H9 (cell line): ENCODE measurements at regions not wholly inside any gene's neighbourhood (a gene's known extent, or its start where the extent isn't known, plus 50 kb on each side); places are given as distances from the start of the nearest gene placed in this dataset.

Source experiments
- DNase-seq: peaks from one replicate; pipeline ENCODE4 v3.0.0-alpha.2; 2017
- H2AFZ ChIP-seq: one replicate; pipeline ENCODE4 v1.6.1; 2013; ENCODE audit warnings: mild to moderate bottlenecking, low read length, control low read depth, moderate library complexity
- H2AK5ac ChIP-seq: 2 replicates; pipeline ENCODE4 v1.6.1; 2013; ENCODE audit warnings: low read length, control low read depth, mixed read lengths; ENCODE audit not compliant: insufficient read length
- H2BK120ac ChIP-seq: one replicate; pipeline ENCODE4 v1.6.1; 2013; ENCODE audit warnings: low read depth, mild to moderate bottlenecking, low read length, control low read depth, inconsistent platforms; ENCODE audit not compliant: poor library complexity, severe bottlenecking
- H2BK12ac ChIP-seq: 2 replicates; pipeline ENCODE4 v1.6.1; 2013; ENCODE audit warnings: low read length, control low read depth, mixed read lengths, low read depth; ENCODE audit not compliant: insufficient read length
- H2BK15ac ChIP-seq: 2 replicates; pipeline ENCODE4 v1.6.1; 2013; ENCODE audit warnings: low read depth, low read length, control low read depth
- H2BK20ac ChIP-seq: one replicate; pipeline ENCODE4 v1.6.1; 2013; ENCODE audit warnings: low read depth, mild to moderate bottlenecking, low read length, control low read depth, inconsistent platforms; ENCODE audit not compliant: poor library complexity, severe bottlenecking
- H2BK5ac ChIP-seq: 2 replicates; pipeline ENCODE4 v1.6.1; 2013; ENCODE audit warnings: low read length, control low read depth, mixed read lengths; ENCODE audit not compliant: insufficient read length
- H3K14ac ChIP-seq: 2 replicates; pipeline ENCODE4 v1.6.1; 2013; ENCODE audit warnings: low read length, control low read depth; ENCODE audit not compliant: insufficient read depth
- H3K18ac ChIP-seq: 2 replicates; pipeline ENCODE4 v1.6.1; 2013; ENCODE audit warnings: low read depth, mild to moderate bottlenecking, mixed read lengths, low read length, control low read depth; ENCODE audit not compliant: insufficient read length
- H3K23ac ChIP-seq: 2 replicates; pipeline ENCODE4 v1.6.1; 2013; ENCODE audit warnings: low read length, control low read depth, mixed read lengths, low read depth; ENCODE audit not compliant: insufficient read length
- H3K23me2 ChIP-seq: 2 replicates; pipeline ENCODE4 v1.6.1; 2013; ENCODE audit warnings: low read depth, mild to moderate bottlenecking, mixed read lengths, low read length, control low read depth; ENCODE audit not compliant: insufficient read length, poor library complexity, severe bottlenecking
- H3K27ac ChIP-seq: 2 replicates; pipeline ENCODE4 v1.5.1; 2013; ENCODE audit warnings: low read length, control low read depth, mixed read lengths, low read depth; ENCODE audit not compliant: insufficient read length
- H3K27me3 ChIP-seq: 2 replicates; pipeline ENCODE4 v1.6.1; 2013; ENCODE audit warnings: low read length, control low read depth, inconsistent platforms; ENCODE audit not compliant: insufficient read depth
- H3K4ac ChIP-seq: 2 replicates; pipeline ENCODE4 v1.6.1; 2013; ENCODE audit warnings: low read depth, mild to moderate bottlenecking, control low read depth, inconsistent platforms, low read length, moderate library complexity
- H3K4me1 ChIP-seq: 2 replicates; pipeline ENCODE4 v1.6.1; 2013; ENCODE audit warnings: low read length, control low read depth, inconsistent platforms; ENCODE audit not compliant: insufficient read depth
- H3K4me2 ChIP-seq: 2 replicates; pipeline ENCODE4 v1.6.1; 2013; ENCODE audit warnings: low read length, control low read depth, mixed read lengths; ENCODE audit not compliant: insufficient read length, insufficient read depth
- H3K56ac ChIP-seq: 2 replicates; pipeline ENCODE4 v1.6.1; 2013; ENCODE audit warnings: low read depth, mild to moderate bottlenecking, mixed read lengths, low read length, control low read depth; ENCODE audit not compliant: insufficient read length
- H3K79me1 ChIP-seq: 2 replicates; pipeline ENCODE4 v1.6.1; 2013; ENCODE audit warnings: low read depth, mild to moderate bottlenecking, moderate library complexity, low read length, control low read depth, inconsistent platforms; ENCODE audit not compliant: insufficient read depth, poor library complexity, severe bottlenecking
- H3K79me2 ChIP-seq: 2 replicates; pipeline ENCODE4 v1.6.1; 2013; ENCODE audit warnings: low read length, control low read depth, inconsistent platforms; ENCODE audit not compliant: insufficient read depth
- H3K9ac ChIP-seq: 2 replicates; pipeline ENCODE4 v1.6.1; 2013; ENCODE audit warnings: low read length, control low read depth, mixed read lengths; ENCODE audit not compliant: insufficient read length; ENCODE audit errors: extremely low read depth
- H3K9me3 ChIP-seq: one replicate; pipeline ENCODE4 v1.6.1; 2013; ENCODE audit warnings: low read depth, low read length, inconsistent platforms; ENCODE audit not compliant: control insufficient read depth
- H3T11ph ChIP-seq: one replicate; pipeline ENCODE4 v1.6.1; 2013; ENCODE audit warnings: mild to moderate bottlenecking, low read length, control low read depth, inconsistent platforms
- H4K20me1 ChIP-seq: one replicate; pipeline ENCODE4 v1.6.1; 2013; ENCODE audit not compliant: control insufficient read depth, insufficient read length, insufficient read depth
- H4K5ac ChIP-seq: 2 replicates; pipeline ENCODE4 v1.6.1; 2013; ENCODE audit warnings: low read depth, mild to moderate bottlenecking, mixed read lengths, low read length, control low read depth; ENCODE audit not compliant: insufficient read length
- H4K8ac ChIP-seq: replicated peaks from 2 replicates; pipeline ENCODE4 v1.6.1; 2013; ENCODE audit warnings: low read length, control low read depth, mixed read lengths, low read depth; ENCODE audit not compliant: insufficient read length
- H4K91ac ChIP-seq: 2 replicates; pipeline ENCODE4 v1.6.1; 2013; ENCODE audit warnings: low read depth, mild to moderate bottlenecking, moderate library complexity, mixed read lengths, low read length, control low read depth; ENCODE audit not compliant: insufficient read length
- H3K27ac Mint-ChIP-seq, 3 experiments: 2 replicates in 2 of 3; 3 replicates in 1 of 3; pipeline ENCODE4 v1.8.0; 2020 to 2021; ENCODE audit warnings: mixed read lengths in 3 of 3, mild to moderate bottlenecking in 1 of 3, moderate library complexity in 1 of 3
- H3K27me3 Mint-ChIP-seq: 2 replicates; pipeline ENCODE4 v1.8.0; 2021; ENCODE audit warnings: low read depth, mild to moderate bottlenecking, moderate library complexity, mixed read lengths
- H3K36me3 Mint-ChIP-seq, 3 experiments: 2 replicates in 2 of 3; 3 replicates in 1 of 3; pipeline ENCODE4 v1.8.0; 2020 to 2021; ENCODE audit warnings: low read depth in 3 of 3, mixed read lengths in 3 of 3; ENCODE audit not compliant: insufficient read depth in 1 of 3
- H3K4me1 Mint-ChIP-seq, 2 experiments: 2 replicates each; pipeline ENCODE4 v1.8.0; 2020; ENCODE audit warnings: mixed read lengths in 2 of 2
- H3K4me3 Mint-ChIP-seq, 2 experiments: 2 replicates in 1 of 2; 3 replicates in 1 of 2; pipeline ENCODE4 v1.8.0; 2020 to 2021; ENCODE audit warnings: mild to moderate bottlenecking in 2 of 2, mixed read lengths in 2 of 2, moderate library complexity in 1 of 2
- H3K9me3 Mint-ChIP-seq, 2 experiments: 2 replicates in 1 of 2; 3 replicates in 1 of 2; pipeline ENCODE4 v1.8.0; 2020; ENCODE audit warnings: mild to moderate bottlenecking in 2 of 2, mixed read lengths in 2 of 2, moderate library complexity in 1 of 2
- WGBS: extraction: QIAGEN DNeasy Blood & Tissue Kit; methylation state at CpG from one replicate; pipeline ENCODE4 v1.1.7; 2013; ENCODE audit warnings: missing lambda C conversion rate, low lambda C conversion rate, mixed read lengths; ENCODE audit not compliant: insufficient read length; ENCODE audit errors: extremely low coverage; 5-methylcytosine and 5-hydroxymethylcytosine counted together
- TF ChIP-seq, protein P1 (sequence below): fragments of 200-600 bp; sonication (generic); conservative IDR thresholded peaks from 3 replicates; pipeline ENCODE4 v1.8.0; 2021; ENCODE audit warnings: antibody characterized with exemption, mild to moderate bottlenecking

GRCh38 chr18:33918571-33918970 is 306.1 kb downstream of the NOL4 start:
- Mint-ChIP-seq H3K4me3 (no peak overlapping the region), H3K36me3 (no peaks in the 10 kb centered on the region), H3K9me3 (no peaks in the 10 kb centered on the region), H3K27me3 (no peaks in the 10 kb centered on the region; the same call in 1 of the 2 replicates), H3K4me1 (no peaks in the 10 kb centered on the region), H3K27ac (no peak overlapping the region)
- H3K56ac ChIP-seq = no peak overlapping the region
- DNase-seq = no peak
- H3K27ac ChIP-seq = no peak overlapping the region
- no peaks in the 10 kb centered on the region for H3K79me2 ChIP-seq
- H2BK12ac ChIP-seq = no peak overlapping the region
- H2BK20ac ChIP-seq = no peak overlapping the region
- no peak overlapping the region for H3K9ac ChIP-seq
- H3K23ac ChIP-seq = no peak overlapping the region
- no peak overlapping the region for H3K14ac ChIP-seq
- no peak overlapping the region for H3T11ph ChIP-seq
- no peak overlapping the region for H3K4ac ChIP-seq
- no peak overlapping the region for H3K4me2 ChIP-seq
- H3K4me1 ChIP-seq = no peaks in the 10 kb centered on the region
- no peaks in the 10 kb centered on the region for H3K79me1 ChIP-seq
- no peak overlapping the region for H3K18ac ChIP-seq
- no peak overlapping the region for H4K5ac ChIP-seq
- no peaks in the 10 kb centered on the region for H3K27me3 ChIP-seq
- H2BK15ac ChIP-seq = no peak overlapping the region
- no peak overlapping the region for H2AFZ ChIP-seq
- H2BK120ac ChIP-seq = no peak overlapping the region
- no CpG with 5 or more reads among the region's 3 CpGs for WGBS
- H4K20me1 ChIP-seq = no peaks in the 10 kb centered on the region
- no peak overlapping the region for H4K91ac ChIP-seq
- H3K23me2 ChIP-seq = no peaks in the 10 kb centered on the region
- H2AK5ac ChIP-seq = no peak overlapping the region
- TF ChIP-seq, protein P1, sequence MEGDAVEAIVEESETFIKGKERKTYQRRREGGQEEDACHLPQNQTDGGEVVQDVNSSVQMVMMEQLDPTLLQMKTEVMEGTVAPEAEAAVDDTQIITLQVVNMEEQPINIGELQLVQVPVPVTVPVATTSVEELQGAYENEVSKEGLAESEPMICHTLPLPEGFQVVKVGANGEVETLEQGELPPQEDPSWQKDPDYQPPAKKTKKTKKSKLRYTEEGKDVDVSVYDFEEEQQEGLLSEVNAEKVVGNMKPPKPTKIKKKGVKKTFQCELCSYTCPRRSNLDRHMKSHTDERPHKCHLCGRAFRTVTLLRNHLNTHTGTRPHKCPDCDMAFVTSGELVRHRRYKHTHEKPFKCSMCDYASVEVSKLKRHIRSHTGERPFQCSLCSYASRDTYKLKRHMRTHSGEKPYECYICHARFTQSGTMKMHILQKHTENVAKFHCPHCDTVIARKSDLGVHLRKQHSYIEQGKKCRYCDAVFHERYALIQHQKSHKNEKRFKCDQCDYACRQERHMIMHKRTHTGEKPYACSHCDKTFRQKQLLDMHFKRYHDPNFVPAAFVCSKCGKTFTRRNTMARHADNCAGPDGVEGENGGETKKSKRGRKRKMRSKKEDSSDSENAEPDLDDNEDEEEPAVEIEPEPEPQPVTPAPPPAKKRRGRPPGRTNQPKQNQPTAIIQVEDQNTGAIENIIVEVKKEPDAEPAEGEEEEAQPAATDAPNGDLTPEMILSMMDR = no peak
- H4K8ac ChIP-seq = no peak overlapping the region
- H2BK5ac ChIP-seq = no peak overlapping the region
- H3K9me3 ChIP-seq = no peaks in the 10 kb centered on the region
